Upper lobe of left lung (tissue), 4 donors: ENCODE measurements at regions not wholly inside any gene's neighbourhood (a gene's known extent, or its start where the extent isn't known, plus 50 kb on each side); places are given as distances from the start of the nearest gene placed in this dataset.

Experiments used
- CTCF ChIP-seq, 6 experiments: fragments of 450-650 bp in 4 of 6; fragments of 200-600 bp in 2 of 6; sonication (generic) in 2 of 6; IDR thresholded peaks; one replicate each; pipeline ENCODE4 v1.5.1; 2016 to 2019; ENCODE audit warnings: antibody characterized with exemption in 6 of 6
- POLR2A ChIP-seq, 4 donors: fragments of 450-650 bp; IDR thresholded peaks; one replicate each; pipeline ENCODE4 v1.5.1; 2016 to 2017; ENCODE audit warnings: antibody characterized with exemption in 4 of 4, mild to moderate bottlenecking in 2 of 4

- no peak for TF ChIP-seq CTCF (IDR thresholded peaks at IDR 0.05)
- no peak for TF ChIP-seq POLR2A (IDR thresholded peaks at IDR 0.05)
Observed at GRCh38 chr12:25644979-25645378, 91.9 kb upstream of the LMNTD1 start.
